OCI-LY7 (cell line): ENCODE measurements at regions not wholly inside any gene's neighbourhood (a gene's known extent, or its start where the extent isn't known, plus 50 kb on each side); places are given as distances from the start of the nearest gene placed in this dataset.

ENCODE experiments used
- CTCF ChIP-seq: fragments of 200-600 bp; sonication (generic); conservative IDR thresholded peaks from 2 replicates; pipeline ENCODE4 v1.5.1; 2014; ENCODE audit warnings: mild to moderate bottlenecking, antibody characterized with exemption, low read length, moderate library complexity, mixed read lengths
- EZH2phosphoT487 ChIP-seq: fragments of 200-600 bp; sonication (generic); IDR thresholded peaks from 2 replicates; pipeline ENCODE4 v1.6.1; 2018; ENCODE audit warnings: low read depth, borderline replicate concordance, mild to moderate bottlenecking, mixed run types, antibody characterized with exemption, low read length, moderate library complexity, mixed read lengths

DNA sequence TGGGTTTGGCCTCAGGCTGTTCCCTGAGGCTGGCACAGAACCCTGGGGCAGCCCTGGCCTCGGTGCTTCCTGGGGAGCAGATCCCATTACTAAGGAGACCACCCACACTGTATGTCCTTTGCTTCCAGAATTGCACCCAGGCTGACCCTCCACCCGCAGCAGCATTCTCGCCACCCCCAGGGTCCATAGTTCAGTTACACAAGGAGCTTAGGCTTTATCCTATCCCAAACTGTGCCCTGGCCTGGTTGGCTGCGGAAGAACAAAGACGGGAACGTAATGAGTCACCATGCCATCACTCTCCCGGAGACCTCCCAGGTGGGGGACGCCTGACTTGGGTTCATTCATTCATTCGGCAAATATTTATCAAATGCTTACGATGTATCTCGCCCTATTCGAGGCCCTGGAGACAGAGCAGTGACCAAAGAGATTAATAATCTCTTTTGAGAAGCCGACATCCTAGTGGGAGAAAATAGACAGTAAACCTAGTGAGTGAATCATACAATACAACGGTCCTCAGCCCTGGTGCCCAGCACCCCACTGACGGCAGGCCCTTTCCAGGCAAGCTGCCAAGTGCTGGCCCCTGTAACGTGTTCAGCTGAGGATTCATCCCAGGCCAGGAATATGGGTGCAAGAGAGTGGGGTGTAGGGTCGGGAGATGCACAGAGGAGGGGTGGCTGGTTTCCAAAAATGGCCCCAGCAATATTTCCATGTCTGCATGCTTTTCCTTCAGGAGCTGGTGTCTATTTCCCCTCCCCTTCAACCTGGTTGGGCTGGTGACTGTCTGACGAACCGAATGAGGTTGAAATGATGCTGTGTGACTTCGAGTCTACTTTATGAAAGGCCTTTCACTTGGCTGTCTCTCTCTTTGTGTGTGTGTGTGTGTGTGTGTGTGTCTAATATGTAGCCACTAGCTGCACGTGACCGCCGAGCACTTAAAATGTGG lies 134.2 kb downstream of the MGAT5B start:
- TF ChIP-seq CTCF (no peak), EZH2phosphoT487 (no peak)
